HG03066 (cell line): ENCODE measurements at regions not wholly inside any gene's neighbourhood (a gene's known extent, or its start where the extent isn't known, plus 50 kb on each side); places are given as distances from the start of the nearest gene placed in this dataset.
"Not testable (repeated sequence)": the region's sequence is repeated elsewhere in the genome, so short reads cannot be mapped to it uniquely, and the experiment has no call there.

ENCODE experiments used
- ATAC-seq: cut with Tn5 transposase; IDR thresholded peaks from one replicate; pipeline ENCODE4 v1.9.1; 2021; ENCODE audit warnings: low read depth; ENCODE audit not compliant: unreplicated experiment

- ATAC-seq = no peak
These were observed 171.8 kb upstream of the CLNK start for GRCh38 chr4:10856271-10856782.

GRCh38 chr4:10853196-10853595, 168.6 kb upstream of the CLNK start:
- no peak for ATAC-seq

- ATAC-seq = no peak
These were observed 157.1 kb upstream of the CLNK start for GRCh38 chr4:10841697-10842096.

GRCh38 chr4:10837151-10837550, 152.6 kb upstream of the CLNK start:
- no peak for ATAC-seq

- ATAC-seq = no peak
These were observed 148.4 kb upstream of the CLNK start for GRCh38 chr4:10832806-10833628.

GRCh38 chr4:10831727-10832408, 147.3 kb upstream of the CLNK start:
- no peak for ATAC-seq

GRCh38 chr4:10828918-10829538, 144.5 kb upstream of the CLNK start:
- ATAC-seq = not testable (repeated sequence)

- ATAC-seq = no peak
These were observed 137.3 kb upstream of the CLNK start for GRCh38 chr4:10821826-10822225.

GRCh38 chr4:10816571-10816970, 132.0 kb upstream of the CLNK start:
- ATAC-seq = no peak

GRCh38 chr4:10811991-10812390, 127.4 kb upstream of the CLNK start:
- ATAC-seq = no peak

GRCh38 chr4:10810411-10810810, 125.8 kb upstream of the CLNK start:
- ATAC-seq = no peak

GRCh38 chr4:10809905-10810304, 125.3 kb upstream of the CLNK start:
- ATAC-seq = no peak

GRCh38 chr4:10808591-10808990, 124.0 kb upstream of the CLNK start:
- ATAC-seq = no peak

- ATAC-seq = no peak
These were observed 122.5 kb upstream of the CLNK start for GRCh38 chr4:10806953-10807645.

GRCh38 chr4:10803713-10804343, 119.3 kb upstream of the CLNK start:
- no peak for ATAC-seq

GRCh38 chr4:10787365-10787764, 102.8 kb upstream of the CLNK start:
- no peak for ATAC-seq

- ATAC-seq = no peak
These were observed 100.1 kb upstream of the CLNK start for GRCh38 chr4:10784621-10785020.

GRCh38 chr4:10783351-10783750, 98.8 kb upstream of the CLNK start:
- ATAC-seq = no peak

- ATAC-seq = no peak
These were observed 97.2 kb upstream of the CLNK start for GRCh38 chr4:10781805-10782204.

- ATAC-seq = not testable (repeated sequence)
These were observed 96.2 kb upstream of the CLNK start for GRCh38 chr4:10780803-10781202.
